WTC11 (cell line): ENCODE measurements at regions not wholly inside any gene's neighbourhood (a gene's known extent, or its start where the extent isn't known, plus 50 kb on each side); places are given as distances from the start of the nearest gene placed in this dataset.

Experiments used
- ATF1 ChIP-seq: sonication (generic); formaldehyde crosslinking; IDR thresholded peaks from 2 replicates; pipeline ENCODE4 v1.8.1; 2023; ENCODE audit warnings: mild to moderate bottlenecking, moderate library complexity, missing genetic modification reagents
- CTCF ChIP-seq: fragments of 200-600 bp; IDR thresholded peaks from 2 replicates; pipeline ENCODE4 v1.8.0; 2022; ENCODE audit warnings: antibody characterized with exemption
- MLX ChIP-seq: sonication (generic); formaldehyde crosslinking; IDR thresholded peaks from 2 replicates; pipeline ENCODE4 v1.8.1; 2023; ENCODE audit warnings: mild to moderate bottlenecking, missing genetic modification reagents, moderate library complexity
- ZNF396 ChIP-seq: fragments of 250-450 bp; sonication (Bioruptor Pico); IDR thresholded peaks from 2 replicates; pipeline ENCODE4 v1.8.0; 2021; ENCODE audit warnings: mild to moderate bottlenecking, moderate library complexity, borderline replicate concordance

GRCh38 chr2:66874411-66874810 is 439.5 kb downstream of the MEIS1 start:
- TF ChIP-seq CTCF (no peak), ATF1 (no peak), ZNF396 (CRISPR knock-in tag) (no peak), MLX (CRISPR knock-in tag) (no peak)
